Epidermal melanocyte (primary cell): ENCODE measurements at regions not wholly inside any gene's neighbourhood (a gene's known extent, or its start where the extent isn't known, plus 50 kb on each side); places are given as distances from the start of the nearest gene placed in this dataset.
"Not testable (repeated sequence)": the region's sequence is repeated elsewhere in the genome, so short reads cannot be mapped to it uniquely, and the experiment has no call there.

Experiments used
- DNase-seq: peaks from one replicate; pipeline ENCODE4 v3.0.0; 2011; ENCODE audit warnings: low spot score; ENCODE audit not compliant: insufficient read length

GRCh38 chr3:29022976-29023375, 257.9 kb upstream of the RBMS3 start:
- no peak for DNase-seq

- DNase-seq: no peak
Measured at GRCh38 chr3:29026286-29026685, 254.6 kb upstream of the RBMS3 start.

GRCh38 chr3:29026959-29027358, 253.9 kb upstream of the RBMS3 start:
- DNase-seq: no peak

- DNase-seq: not testable (repeated sequence)
Measured at GRCh38 chr3:29031175-29031574, 249.7 kb upstream of the RBMS3 start.

- no peak for DNase-seq
Measured at GRCh38 chr3:29033511-29033910, 247.4 kb upstream of the RBMS3 start.

- no peak for DNase-seq
Measured at GRCh38 chr3:29050155-29050554, 230.7 kb upstream of the RBMS3 start.

- DNase-seq: no peak
Measured at GRCh38 chr3:29057326-29057725, 223.5 kb upstream of the RBMS3 start.

- DNase-seq: peak; percentile 23
Measured at GRCh38 chr3:29064085-29064484, 216.8 kb upstream of the RBMS3 start.

GRCh38 chr3:29065211-29065785, 215.6 kb upstream of the RBMS3 start:
- DNase-seq: peak; percentile 79

- DNase-seq: no peak
Measured at GRCh38 chr3:29067007-29067406, 213.9 kb upstream of the RBMS3 start.

- DNase-seq: no peak
Measured at GRCh38 chr3:29070959-29071634, 209.8 kb upstream of the RBMS3 start.

GRCh38 chr3:29072611-29073010, 208.3 kb upstream of the RBMS3 start:
- no peak for DNase-seq

GRCh38 chr3:29077356-29077755, 203.5 kb upstream of the RBMS3 start:
- DNase-seq: no peak

- no peak for DNase-seq
Measured at GRCh38 chr3:29079358-29079757, 201.5 kb upstream of the RBMS3 start.

GRCh38 chr3:29080967-29081366, 199.9 kb upstream of the RBMS3 start:
- no peak for DNase-seq

GRCh38 chr3:29083081-29083480, 197.8 kb upstream of the RBMS3 start:
- DNase-seq: no peak

GRCh38 chr3:29083676-29084075, 197.2 kb upstream of the RBMS3 start:
- DNase-seq: no peak

GRCh38 chr3:29088579-29088978, 192.3 kb upstream of the RBMS3 start:
- no peak for DNase-seq

- no peak for DNase-seq
Measured at GRCh38 chr3:29090912-29091597, 189.8 kb upstream of the RBMS3 start.

- no peak for DNase-seq
Measured at GRCh38 chr3:29091599-29092189, 189.2 kb upstream of the RBMS3 start.

- DNase-seq: no peak
Measured at GRCh38 chr3:29092348-29092747, 188.5 kb upstream of the RBMS3 start.

GRCh38 chr3:29099296-29099695, 181.6 kb upstream of the RBMS3 start:
- DNase-seq: no peak
